Stimulated activated CD4-positive, alpha-beta T cell treated with anti-CD3 and anti-CD28 coated beads, Interleukin-4, amount 100 ng/mL, for 24 hours (primary cell): ENCODE measurements at regions not wholly inside any gene's neighbourhood (a gene's known extent, or its start where the extent isn't known, plus 50 kb on each side); places are given as distances from the start of the nearest gene placed in this dataset.
"Not testable (repeated sequence)": the region's sequence is repeated elsewhere in the genome, so short reads cannot be mapped to it uniquely, and the experiment has no call there.

Experiments used
- DNase-seq: peaks from one replicate; pipeline ENCODE4 v3.0.0-alpha.2; 2020

DNA sequence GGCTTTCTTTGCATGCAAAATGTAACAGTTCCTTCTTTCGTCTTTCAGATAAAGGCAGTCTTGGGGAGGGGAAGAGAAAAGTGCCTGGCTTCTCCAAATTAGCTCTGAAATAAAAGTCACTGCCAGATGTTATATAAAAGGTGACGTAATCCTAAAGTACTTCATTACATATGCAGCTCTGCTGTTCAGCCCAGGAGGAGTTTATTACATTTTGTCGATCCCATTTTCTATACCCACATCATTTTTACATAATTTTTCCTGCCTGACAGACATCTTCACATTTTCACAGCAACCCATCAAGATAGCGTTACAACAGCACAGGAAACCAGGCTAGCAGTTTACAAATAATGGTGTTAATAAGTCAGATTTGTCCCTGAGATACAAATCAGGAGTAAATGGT, 86.7 kb upstream of the SLC30A5 start:
- no peak for DNase-seq

DNA sequence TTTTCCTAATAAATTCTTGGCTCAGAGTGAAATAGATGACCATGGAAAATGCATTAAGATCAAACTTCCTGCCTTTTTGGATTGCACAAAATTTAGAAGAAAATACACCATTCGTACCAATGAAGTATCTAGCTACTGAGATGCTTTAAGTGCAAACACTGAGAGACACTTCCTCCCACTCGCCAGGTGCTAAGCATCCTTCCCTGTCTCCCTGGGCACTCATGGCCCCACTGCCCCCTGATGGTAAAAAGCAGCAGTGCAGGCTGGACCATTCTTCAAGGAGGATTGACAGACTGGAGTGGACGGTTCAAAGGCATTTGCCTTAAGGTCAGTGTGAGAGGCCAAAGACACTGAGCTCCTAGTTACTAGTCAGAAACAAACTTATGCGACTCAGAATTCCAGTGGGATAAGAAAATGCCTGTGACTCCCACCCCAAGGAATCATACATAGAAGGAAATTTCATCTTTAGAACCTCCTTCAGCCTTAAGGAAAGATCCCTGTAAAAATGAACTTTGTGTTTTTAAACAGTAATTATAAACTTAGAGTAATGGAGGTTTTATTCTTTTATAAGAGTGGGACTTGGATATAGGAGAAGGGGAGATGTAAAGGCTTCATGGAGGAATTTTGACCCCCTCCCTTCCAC, 86.0 kb upstream of the SLC30A5 start:
- DNase-seq, result peak; percentile 72

DNA sequence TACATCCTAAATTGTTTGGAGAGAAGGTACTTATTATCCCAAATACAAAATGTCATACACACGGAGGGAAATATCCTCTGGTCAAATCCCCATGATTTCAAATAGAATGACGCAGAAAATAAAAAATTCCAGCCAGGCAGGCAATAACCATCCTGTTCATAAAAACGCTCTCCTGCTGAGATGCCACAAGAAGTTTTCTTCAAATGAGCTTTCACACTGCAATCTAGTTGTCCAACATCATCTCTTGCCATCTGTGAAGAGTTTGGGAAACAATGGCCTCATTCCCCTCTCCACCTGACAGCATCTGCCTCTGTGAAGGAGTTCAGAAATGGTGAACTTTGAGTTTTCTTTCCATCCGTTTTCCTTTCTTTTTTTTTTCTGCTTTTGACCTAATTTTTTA, 83.3 kb upstream of the SLC30A5 start:
- DNase-seq, result no peak

DNA sequence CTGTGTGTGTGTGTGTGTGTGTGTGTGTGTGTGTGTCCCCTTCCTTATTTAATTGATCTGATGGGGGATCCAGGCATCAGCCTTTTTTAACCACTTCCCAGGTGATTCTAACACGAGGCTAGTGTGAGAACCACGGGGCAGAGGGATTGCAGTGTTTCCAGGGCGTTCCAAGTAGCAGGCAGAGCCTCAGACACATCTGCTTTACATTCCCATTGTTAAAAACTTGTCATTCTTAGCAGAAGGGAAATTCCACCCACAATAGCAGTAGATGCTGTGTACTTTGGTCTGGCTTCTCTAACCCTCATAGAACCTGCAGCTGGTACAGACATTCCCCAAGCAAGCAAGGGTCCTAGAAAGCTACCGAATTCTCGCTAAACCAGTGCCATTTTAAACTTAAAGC, 81.9 kb upstream of the SLC30A5 start:
- DNase-seq, result no peak

DNA sequence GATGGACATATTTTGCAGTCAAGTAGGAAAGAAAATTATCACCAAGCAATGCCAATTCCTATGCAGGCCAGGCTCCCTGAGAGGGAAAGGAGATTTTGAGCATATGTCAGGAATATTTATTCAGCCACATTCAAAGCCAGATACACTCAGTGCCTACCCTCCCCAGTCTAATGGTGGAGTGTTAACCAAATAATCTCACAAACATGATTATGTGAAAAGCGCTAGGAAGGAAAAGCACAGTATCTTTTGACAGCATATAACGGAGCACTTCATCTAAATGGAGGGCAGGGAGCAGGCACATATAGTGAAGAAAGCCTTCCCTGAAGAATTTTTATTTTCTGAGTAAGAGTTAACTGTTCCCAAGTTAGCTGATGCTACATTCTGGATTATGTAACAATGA, 80.3 kb upstream of the SLC30A5 start:
- DNase-seq, result no peak

DNA sequence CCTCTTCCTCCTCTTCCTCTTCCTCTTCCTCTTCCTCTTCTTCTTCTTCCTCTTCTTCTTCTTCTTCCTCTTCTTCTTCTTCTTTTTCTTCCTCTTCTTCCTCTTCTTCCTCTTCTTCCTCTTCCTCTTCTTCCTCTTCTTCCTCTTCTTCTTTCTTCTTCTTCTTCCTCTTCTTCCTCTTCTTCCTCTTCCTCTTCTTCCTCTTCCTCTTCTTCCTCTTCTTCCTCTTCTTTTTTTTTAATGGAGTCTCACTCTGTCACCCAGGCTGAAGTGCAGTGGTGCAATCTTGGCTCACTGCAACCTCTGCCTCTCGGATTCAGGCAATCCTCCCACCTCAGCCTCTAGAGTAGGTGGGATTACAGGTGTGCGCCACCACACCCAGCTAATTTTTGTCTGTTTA, 79.8 kb upstream of the SLC30A5 start:
- not testable (repeated sequence) for DNase-seq

DNA sequence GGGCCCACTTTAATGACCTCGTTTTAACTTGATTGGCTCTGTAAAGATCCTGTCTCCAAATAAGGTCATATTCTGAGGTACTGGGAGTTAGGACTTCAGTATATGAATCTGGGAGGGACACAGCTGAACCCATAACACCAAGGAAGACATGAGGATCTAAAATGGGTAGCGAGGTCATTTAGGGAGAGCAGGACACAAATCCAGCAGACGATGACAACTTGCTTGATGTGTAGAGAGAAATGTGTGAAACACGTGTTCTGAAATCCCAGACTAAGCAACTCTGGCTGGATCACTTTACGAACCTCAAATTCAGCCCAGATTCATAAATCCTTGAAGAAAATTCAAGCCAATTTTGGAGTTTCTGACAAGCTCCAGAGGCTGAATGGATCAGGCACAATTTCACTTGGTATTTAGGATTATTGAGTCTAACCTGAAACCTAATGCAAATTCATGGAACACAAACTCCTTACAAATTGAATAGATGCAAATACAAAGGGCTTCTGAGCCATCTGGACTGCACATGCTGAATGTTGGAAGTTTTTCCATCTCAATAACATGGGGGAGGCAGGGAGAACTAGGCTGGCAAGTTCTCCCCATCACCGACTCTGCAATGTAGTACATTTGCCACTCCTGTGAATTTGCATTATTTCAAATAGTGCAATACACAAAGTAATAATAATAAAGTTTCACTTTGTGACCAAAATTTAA, 74.0 kb upstream of the SLC30A5 start:
- DNase-seq, result no peak

DNA sequence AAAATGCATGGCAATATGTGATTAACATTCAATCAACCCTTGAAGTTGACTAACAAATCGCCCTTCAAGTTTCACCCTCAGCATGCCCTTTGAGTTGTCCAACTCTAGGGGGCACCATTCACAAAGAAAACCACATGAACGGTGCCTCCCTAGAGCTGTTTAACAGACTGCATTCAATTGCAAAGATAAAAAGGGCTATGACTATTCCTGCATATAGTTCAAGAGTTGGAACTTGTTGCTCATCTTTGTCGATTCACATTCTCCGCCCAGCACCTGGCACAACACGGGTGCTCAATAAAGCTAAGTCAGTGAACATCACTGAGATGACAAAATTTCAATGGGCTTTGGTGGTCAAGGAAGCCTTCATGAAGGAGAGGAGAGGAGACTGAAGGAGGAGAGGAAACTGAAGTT, 69.6 kb upstream of the SLC30A5 start:
- no peak for DNase-seq

DNA sequence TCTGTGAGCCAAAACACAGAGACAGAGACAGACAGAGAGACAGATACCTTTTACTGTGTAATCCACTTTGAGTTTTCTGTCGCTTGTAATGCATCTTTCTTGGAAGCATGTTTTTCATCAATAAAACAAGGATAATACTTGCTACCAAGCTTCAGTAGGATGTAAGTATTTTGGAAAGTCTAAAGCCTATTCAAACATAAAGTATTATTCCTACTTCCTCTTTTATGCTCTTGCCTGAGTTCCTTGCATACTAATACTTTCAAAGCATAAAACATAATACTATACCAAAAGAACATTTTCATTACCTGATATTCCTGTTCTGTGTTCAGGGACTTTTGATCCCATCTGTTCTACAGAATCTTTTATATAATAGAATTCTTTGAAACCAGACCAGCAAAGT, 64.5 kb upstream of the SLC30A5 start:
- no peak for DNase-seq

DNA sequence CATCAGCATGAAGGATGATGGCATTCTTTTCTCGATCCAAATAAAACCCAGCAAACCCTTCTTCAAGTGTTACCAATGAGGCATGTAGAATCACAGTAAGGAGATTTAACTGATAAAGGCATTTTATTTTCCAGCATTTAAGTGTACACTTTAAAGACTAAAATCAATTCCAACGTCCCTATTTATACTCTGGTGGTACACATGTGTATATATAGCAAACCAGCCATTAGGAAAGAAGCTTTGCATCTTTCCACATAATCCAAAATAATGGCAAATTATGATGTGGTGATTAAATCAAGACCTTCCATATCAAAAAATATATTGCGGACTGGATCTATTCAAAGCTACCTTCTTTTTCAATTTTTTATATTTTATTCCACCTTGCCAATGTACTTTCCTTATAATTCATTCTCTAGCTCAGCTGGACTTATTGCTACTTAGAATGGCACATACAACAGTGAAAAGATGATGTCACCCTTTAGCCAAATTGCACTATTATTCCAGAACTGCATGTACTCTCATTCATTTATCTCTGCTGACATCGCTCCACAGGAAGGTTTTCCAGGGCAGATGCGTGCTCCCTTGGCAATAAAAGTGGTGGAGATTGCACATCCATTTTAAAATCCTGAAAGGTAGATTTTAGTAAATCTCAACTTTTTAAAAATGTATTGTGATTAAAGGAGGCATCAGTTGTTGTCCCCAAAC, 63.3 kb upstream of the SLC30A5 start:
- no peak for DNase-seq

DNA sequence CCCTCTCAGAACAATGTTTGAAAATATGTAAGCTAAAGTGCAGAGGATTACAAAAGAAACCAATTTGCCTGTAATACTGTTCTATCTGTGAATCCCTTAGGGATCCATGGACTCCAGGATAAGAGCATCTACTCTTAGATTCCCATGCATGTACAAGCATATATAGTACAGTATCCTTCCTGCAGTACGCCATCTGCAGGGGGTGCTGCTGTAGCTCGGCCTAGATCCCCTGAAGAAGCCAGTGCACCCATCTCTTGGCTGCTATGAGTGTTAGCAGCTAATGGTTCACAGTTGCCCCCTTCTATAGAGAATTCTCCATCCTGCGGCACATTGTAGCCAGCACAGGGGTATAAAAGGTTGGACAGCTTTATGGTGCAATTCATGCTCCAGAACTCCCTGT, 61.8 kb upstream of the SLC30A5 start:
- DNase-seq, result no peak

DNA sequence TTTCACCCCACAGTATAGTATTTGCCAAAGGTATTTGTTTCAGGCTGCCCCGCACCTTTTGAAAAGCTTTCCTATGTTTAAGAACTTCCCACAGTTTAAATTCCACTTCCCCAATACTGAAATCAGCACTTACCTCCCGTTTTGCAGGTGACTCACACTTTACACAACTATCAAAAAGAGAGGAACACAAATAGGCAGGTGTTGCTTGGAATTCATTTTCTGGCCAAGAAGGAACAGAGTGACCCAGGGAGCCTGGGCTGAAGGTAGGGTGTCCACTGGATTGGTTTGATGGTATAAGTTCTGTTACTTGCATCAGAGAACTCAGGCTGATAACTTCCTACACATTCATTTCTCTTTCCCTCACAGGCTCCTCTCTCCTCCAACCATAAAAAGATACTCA, 60.1 kb upstream of the SLC30A5 start:
- DNase-seq, result no peak

DNA sequence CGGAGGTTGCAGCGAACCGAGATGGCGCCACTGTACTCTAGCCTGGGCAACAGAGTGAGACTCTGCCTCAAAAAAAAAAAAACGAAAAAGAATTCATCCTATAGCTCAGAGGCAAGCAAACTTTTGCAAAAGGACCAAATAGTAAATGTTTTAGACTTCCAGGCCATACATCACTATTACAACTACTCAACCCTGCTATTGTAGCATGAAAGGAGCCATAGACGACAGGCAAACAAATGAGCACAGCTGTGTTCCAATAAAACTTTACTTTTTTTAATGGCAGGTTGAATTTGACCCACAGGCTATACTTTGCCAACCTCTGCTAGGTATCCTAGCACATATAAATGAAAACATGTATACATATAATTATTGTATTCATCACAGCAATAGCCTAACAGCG, 58.9 kb upstream of the SLC30A5 start:
- DNase-seq, result no peak

DNA sequence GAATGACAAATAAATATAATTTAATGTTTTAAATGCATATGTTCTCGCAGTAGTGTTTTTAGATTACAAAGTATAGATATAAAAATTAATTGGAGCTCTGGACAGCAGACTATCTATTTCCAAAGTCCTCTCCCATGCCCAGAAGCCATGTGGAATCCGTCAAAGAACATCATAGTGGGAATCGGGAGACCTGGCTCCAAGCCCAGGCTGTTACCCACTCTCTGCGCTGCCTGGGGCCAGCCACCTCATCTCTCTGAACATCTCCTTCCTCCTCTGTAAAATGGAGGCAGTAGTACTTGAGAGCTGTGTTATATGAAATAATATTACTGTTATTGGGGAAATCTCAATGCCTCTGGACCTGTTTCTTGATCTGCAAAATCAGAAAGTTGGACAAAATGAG, 58.1 kb upstream of the SLC30A5 start:
- no peak for DNase-seq

DNA sequence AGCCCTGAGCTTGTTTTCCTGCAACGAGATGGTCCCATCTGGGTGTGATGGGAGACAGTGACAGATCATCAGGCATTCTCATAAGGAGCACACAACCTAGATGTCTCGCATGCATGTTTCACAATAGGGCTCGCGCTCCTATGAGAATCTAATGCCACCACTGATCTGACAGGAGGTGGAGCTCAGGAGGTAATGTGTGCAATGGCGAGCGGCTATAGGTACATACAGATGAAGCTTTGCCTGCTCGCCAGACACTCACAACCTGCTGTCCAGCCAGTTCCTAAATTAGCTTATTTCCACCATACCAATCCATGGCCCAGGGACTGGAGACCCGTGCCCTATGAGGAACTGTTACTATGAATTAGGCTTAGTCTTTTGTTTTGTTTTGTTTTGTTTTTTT, 55.3 kb upstream of the SLC30A5 start:
- DNase-seq, result no peak

DNA sequence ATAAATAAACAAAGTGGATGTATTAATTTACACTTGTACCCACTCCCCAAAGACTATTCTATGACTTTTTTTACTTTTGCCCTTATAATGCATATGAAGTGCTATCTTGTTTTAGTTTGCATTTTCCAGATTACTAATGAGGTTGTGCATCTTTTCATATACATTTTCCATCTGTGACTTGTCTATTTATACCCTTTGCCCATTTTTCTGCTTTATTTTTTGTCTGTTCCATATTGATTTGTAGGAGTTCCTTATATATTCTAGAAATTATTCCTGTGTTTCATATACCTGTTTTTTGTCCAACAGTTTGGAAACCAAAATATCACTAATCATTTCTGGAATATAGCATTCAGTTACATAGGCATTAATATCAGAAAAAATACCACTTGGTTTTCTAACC, 54.0 kb upstream of the SLC30A5 start:
- no peak for DNase-seq

DNA sequence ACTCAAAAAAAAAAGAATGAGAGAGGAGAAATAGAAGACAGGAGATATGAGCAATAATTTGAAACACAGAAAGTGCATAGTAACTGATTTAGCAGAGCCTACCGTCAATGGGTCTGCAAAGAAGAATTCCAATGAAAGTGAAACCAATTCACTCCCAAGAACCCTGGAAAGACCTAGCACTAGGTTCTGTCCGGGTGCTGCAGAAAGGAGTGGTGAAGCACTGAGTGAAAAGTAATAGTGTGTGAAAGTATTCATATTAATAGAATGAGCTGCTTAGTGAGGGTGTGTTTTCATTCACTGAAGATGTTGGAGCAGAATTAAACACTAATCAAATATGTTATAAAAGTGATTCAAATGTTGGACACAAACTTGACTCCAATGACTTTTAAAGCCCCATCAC, 51.3 kb upstream of the SLC30A5 start:
- no peak for DNase-seq

DNA sequence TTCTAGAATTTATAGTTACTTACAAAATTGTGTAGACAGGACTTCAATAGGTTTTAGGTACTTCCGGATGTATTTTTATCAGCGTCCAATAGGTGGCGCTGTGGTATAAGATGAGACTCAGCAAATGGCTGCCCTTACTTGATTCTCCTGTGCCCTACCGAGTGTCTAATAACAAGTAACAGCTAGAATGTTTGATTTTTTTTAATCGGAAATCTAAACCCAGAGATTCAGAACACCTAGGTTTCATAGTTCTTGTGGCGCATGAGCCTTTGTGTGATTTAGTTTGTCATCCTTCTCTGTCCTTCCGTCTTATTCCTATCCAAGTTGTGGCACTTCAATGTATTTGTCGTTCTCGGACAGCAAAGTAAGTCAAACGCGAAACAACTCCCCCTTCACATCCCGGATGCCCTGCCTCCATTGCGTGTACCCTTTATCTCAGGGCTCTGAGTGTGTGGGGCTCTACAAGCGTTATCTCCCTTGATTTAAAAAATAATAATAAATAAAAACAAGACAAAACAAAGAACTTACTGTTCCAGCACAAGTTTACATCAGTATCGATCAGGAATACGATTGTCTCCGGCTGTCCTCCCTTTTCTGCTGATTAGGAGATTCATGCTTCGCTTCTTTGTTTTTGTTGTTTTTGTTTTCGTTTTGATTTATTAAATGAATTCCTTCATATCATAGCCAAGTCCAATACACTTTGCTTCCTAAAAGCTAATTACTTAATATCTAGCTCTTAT, 50.7 kb upstream of the SLC30A5 start:
- DNase-seq, result peak; percentile 87

DNA sequence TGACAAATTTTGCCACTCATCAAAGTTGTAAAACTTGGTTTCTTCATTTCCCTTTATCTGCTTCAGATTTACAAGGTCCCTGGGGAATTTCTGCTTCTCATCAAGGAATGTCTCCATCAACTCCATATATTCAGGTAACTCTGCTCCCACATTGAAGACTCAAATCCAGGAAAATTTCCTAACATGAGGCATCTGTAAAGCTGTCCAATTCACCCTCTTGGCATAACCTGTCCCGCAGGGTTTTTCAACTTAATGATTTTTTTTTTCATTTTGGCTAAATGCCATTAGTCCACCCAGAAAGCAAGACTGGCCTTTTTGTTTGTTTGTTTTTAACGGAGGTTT, 50.2 kb upstream of the SLC30A5 start:
- DNase-seq, result no peak
